SIG-M5 treated with dmso at 0.1 percent for 504 hours (cell line): ENCODE measurements at regions not wholly inside any gene's neighbourhood (a gene's known extent, or its start where the extent isn't known, plus 50 kb on each side); places are given as distances from the start of the nearest gene placed in this dataset.

Experiments used
- DNase-seq: peaks from one replicate; lab custom pipeline; 2025; ENCODE audit not compliant: unreplicated experiment; lab: John Stamatoyannopoulos, UW

DNA sequence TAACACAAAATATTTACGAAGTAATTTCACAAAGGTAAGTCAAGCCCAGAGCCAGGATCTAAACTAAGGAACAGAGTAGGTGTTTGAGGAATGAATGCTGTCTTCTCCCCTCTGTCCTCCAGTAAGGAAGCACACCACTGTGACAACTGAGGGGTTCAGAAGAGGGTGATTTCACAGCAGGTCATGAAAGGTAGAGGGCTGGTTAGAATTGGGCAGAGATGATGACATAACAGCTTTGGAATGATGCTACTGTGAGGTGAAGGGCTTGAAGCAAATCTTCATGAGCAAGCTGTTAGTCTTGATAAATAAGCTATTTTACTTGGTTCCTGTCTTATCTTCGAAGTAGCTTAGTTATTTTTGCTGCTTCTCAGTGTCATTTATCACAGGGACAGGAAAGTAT, 498.6 kb downstream of the FGF9 start:
- DNase-seq: no peak

DNA sequence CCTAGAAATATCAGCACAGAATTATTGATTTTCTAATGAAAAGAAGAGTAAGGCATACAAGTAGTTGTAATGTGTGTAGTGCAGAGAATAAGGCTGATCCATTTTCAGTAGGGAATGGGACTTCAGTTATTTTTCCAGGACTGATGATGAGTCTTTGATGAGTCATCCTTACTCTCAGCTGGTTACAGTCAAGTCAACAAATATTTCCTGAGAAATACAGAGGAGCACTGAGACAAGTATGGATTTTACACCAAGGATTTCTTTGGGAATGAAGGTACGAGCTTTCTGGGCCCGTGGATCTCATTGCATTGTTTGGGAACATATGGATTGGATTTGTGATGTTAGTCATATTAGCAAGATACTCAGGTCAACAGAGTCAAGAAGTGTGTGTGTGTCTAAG, 502.7 kb downstream of the FGF9 start:
- DNase-seq: no peak

DNA sequence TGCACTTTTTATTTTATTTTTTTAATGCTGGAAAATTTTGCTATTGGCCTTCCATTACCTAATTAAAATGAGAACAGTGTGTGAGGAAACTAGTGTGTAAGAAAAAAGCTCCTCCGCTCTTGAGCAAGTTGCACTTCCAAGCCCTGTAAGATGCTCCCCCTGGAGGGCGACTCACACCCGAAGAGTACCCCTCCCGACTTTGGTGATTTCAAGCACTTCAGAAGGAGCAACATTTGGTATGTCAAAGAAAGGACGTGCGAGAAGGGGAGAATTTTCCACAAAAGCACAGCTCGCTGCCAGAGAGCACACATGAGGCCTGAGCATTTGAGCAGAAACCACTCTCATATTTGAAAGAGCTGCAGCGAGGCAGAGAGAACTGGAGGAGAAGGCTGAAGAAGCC, 504.4 kb downstream of the FGF9 start:
- DNase-seq: no peak

DNA sequence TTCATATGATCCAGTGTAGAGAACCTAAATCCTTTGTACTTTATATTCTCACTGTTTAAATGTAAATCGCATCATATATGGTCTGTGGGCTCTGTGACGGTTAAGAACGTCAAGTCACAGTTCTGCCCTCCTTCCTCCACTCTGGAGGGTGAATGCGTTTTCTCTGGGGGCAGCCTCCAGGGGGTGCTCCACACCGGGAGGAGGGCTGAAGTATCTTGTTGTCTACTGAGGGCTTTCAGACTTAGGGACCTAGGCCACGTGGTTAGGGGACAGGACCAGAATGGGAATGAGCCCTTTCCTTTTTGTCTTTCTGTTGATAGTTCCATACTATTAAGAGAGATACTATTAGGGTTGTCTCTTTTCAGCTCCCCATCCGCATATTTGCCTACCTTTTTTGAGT, 504.9 kb downstream of the FGF9 start:
- no peak for DNase-seq

DNA sequence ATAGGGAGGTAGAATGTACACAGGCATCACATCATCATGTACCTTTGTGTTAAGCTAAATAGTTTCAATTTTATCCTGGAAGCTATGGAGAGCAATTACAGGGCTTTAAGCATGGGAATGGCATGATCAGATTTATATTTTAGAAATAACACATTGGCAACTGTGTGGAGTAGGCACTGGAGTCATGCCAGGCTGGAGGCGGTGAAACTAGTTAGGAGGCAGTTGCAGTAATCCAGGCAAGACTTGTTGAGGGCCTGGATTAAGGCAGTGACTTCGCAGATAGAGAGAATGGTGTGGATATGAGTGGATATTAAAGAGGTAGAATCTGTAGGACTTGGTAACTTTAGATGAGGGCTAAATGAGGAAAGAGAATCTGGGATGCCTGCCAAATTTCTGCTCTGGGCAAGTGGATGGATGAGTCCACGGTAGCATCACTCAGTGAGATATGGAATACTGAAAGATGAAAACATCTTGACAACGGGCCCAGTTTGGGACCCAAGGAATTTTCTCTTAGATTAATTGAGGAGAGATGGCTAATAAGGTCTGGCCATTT, 506.2 kb downstream of the FGF9 start:
- no peak for DNase-seq

DNA sequence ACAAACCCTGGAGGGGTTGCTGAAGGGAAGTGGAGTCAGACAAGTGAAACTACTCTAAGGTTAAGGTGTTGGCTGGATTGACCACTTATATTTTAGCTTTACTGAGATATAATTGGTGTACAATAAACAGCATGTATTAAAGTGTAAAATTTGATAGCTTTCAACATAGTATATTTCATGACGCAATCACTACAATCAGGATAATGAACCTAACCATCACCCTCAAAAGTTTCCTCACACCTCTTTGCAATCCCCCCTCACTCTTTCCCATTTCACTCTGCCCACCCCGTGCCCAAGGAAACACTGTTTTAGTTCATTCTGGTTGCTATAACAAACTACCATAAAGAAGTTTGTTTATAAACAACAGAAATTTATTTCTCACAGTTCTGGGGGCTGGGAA, 508.0 kb downstream of the FGF9 start:
- no peak for DNase-seq

DNA sequence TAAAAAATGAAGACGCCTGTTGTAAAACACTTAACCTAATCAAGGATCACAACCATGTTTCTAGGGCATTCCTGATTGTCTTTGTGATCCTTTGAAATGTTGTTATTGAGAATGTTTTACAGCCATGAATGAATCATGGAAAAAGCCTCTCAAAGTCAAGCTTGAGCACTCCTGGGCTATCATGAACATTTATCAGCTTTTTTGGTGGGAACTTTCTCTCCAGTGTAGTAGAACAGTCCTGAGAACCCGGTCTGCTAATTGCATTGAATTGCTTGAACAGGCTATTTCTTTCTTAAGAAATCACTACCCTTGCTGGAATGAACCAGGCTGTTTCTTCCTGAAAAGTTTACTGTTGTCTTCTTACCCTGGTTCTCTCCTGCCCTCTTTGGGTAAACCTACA, 516.5 kb downstream of the FGF9 start:
- DNase-seq: no peak

DNA sequence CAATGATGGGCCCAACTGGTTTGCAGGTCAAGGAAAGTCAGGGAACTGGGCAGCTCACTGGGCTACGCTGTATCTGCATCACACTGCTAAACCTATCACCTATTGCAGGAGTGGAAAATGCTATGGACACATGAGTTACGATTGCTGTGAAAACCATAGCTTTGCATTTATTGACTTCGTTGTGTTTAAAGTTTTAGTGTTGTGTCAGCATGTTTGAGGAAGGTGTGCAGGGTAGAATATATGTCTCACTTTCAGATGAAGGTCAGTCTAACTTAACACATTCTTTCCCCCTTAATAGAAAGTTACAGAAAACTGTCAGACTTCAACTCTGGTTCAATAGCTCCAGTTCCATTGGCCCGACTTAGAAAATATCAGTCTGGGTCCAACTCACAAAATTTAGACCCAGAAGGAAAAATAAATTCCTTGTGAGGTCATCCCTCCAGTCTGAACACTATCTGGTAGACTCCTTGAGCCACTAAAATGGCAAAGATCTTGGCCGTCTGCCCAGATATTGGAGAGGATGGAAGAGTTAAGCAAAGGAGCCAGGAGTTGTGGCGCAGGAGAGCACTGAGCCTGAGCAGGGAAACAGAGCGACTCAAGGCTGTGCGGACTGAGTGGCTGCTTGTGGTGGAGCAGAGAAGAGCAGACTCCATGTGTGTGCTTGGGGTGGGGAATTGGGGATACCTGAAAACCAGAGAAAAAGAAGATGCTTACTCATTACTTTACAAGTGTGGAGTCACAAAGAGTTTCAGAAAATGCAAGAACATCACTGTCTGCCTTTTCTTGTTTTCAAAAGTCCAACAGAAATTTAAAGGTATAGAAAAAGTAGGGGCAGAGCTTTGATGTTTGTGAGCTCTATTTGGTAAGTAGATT, 518.5 kb downstream of the FGF9 start:
- DNase-seq: no peak

DNA sequence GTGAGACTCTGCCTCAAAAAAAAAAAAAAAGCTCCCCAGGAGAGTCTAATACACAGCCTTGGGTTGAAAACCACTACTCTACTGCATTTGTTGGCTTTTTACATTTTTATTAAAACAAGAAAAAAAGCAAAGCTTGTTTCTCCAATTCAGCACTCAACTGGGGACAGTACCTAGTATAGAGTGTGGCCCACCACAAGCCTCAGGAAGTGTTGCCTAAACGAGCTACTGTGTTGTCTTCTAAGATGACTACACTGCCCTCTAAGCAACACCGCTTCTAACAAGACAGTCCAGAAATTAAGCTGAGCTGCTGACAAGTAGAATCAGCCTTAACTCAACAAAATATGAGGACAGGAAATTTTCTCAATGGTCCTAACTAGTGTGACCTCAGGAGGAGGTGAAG, 522.2 kb downstream of the FGF9 start:
- no peak for DNase-seq

DNA sequence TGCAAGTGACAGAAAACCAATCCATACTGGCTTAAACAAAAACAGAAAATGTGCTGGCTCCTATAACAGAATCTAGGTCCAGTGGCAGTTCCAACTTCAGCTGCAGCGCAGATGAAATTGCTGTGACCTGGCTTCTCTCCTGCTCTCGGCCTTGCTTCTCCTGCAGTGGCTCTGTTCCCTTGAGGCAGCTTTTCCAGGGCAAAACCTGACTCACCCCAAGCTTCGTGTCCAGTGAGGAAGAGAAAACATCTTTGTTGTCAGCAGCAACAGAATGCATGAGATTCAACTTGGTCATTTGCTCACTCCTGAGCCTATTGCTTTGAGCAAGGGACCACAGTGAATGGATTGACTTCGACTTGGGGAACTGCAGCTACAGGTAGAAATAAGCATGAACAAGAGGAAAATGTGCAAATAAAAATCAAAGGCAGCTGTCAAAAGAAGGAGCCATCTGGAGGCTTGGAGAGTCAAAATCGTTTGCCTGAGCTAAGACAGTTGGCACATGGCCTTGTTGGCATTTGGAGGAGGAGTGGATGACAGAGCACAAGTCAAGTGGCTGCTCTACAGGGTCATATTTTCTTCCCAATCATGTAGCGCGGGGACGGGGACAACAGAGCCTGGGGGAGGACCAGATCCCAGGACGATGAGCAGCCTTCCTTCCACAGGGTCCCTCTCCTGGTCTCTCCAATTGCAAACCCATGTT, 523.4 kb downstream of the FGF9 start:
- DNase-seq: no peak

DNA sequence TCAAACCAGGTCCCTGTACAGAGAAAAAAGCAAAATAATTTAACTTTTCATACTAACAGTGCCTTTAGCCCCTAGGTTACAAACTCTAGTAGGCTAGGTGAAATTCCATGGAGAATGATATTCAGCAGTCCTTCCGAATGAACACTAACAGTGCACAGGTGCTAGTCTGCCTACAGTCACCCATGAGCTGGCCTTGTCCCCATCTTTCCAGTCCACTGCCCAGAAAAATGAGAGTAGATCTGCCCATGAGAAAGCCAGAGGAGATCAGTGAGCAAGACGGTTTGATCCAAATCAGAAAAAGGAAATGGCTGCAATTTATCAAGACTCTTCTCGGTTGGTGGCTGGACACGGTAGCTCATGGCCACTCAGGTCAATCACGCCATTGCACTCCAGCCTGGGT, 524.9 kb downstream of the FGF9 start:
- no peak for DNase-seq

DNA sequence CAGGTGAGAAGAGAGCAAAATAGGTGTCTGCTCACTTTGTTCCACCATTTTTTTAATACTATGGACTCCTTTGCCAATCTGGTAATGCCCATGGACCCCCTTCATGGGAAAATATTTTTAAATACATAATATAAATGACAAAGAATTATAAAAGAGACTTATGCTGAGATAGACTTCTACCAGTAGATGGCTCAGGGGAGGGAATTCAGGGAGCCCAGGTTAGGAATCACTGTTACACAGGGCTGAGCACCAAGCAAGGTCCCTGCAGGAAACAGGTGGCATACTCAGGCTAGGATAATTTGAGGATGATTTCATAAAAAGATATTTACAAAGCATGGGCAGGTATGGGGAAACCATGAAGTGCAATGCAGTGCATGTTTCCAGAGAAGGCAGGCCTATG, 525.9 kb downstream of the FGF9 start:
- no peak for DNase-seq

DNA sequence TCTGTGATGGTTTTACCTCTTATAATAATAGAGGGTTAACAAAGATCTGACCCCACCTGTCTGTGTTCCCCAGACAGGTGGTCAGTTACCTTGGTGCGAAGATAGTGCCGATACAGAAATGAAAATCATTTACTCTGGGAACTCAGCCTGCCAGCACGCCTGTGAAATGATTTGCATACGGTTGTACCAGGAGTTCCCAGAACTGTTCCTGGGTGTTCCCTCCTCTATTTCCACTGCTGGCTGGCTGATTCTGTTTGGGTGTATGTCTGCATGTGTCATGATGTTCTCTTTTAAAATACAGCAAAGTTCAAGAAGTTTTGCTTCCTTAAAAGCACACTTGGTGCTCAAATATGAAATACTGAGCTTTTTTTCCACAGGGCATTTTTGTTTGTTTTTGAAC, 527.1 kb downstream of the FGF9 start:
- no peak for DNase-seq

DNA sequence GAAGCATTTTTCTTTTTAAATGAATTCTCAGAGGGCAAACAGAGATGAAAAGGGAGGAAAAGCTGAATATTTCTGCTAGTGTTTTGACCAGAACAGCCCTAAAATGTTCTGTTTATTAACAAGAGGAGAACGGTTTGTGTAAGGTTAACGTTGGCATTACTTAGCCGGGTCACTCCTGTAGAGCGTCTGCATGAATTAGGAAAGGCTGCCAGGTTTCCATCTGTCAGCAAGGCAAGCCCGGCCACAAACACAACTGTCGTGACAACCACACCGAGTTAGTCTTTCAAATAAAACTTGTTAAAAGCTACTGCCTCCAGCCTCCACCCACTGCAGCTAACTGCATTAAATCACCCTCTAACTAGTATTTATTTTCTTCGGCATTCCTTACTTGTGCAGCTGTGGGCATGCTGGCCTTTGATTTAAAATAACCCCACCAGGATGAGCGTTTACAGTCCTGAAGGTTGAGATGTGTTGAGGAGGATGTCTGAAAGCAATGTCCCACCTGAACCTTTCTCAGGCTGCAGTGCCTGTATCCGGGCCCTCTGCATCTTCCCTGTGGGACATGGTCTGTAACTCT, 527.9 kb downstream of the FGF9 start:
- DNase-seq: no peak

DNA sequence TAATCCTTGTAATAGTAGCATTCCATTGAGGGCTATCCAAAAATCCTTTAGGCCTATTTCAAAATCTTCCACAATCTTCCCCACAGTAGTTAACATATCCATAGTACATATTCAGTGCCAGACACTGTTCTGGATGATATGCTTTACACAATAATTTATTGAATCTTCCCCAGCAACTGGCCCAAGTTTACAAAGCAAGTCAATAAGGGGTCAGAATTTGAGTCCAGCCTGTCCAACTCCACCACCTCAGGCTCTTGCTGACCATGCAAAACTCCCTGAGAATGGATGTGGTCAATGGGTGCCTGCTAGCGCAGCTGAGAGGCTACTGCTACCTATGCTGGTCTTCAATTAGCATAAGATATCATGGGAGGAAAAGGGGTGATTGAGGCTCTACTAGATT, 529.6 kb downstream of the FGF9 start:
- no peak for DNase-seq

DNA sequence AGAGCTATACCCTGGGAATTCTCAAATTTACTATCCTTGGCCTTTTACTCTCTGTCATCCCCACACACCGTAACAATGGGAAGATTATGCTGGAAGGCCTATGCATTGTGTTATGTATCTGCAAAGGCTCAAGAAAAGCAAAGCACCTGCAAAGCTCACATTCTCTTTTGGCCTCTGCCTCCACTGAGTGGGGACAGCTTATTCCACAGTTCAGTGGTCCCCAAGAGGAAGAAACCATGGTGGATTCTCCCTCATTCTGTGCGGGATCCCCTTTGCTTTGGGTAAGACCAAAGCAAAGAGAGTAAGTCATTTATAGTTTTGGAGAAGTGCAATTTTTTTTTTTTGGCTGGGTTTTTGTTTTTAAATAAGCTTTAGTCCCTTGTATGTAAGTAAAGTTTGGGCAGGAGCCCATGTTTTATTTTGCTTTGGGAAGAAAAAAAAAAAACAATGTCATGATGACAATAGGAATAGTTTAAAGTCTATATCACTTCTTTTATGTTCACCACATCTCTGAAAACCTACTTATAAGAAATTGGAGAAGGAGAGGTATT, 530.6 kb downstream of the FGF9 start:
- DNase-seq: no peak

DNA sequence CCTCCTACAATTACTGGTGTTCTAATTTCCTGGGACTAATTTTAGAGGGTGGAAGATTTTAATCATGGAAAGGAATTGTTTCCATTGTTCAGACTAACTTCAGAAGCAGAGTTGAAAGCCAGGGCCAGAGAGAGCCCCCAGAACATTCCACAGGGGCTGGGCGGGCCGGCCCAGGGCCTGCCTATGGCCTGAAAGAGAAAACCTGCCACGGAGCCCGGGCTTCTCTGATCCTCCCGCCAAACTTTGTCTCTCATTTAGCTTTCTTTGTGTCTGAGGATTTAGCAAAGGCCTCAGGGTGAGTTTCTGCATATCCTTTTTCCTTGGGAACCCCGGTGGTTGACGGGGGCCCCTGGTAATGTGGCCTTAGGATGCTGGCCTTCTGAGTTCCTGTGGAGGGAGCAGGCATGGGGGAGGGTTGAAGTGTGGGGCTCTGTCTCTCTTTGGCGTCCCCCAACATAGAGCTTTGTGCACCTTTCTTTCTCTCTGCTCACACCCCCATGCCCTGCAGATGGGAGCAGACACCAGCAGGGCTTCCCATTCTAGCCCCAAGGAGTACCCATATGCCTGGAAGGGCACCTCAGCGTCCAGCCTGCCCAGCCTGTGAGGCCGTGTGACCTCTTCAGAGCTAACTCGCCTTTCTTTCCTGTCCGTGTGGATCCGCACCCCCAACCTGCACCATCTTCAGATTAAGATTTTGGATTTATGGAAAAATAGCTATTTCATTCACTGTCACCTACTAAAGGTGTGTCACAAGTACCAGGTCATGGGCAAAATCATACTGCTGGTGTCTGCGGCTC, 539.5 kb downstream of the FGF9 start:
- DNase-seq: no peak

DNA sequence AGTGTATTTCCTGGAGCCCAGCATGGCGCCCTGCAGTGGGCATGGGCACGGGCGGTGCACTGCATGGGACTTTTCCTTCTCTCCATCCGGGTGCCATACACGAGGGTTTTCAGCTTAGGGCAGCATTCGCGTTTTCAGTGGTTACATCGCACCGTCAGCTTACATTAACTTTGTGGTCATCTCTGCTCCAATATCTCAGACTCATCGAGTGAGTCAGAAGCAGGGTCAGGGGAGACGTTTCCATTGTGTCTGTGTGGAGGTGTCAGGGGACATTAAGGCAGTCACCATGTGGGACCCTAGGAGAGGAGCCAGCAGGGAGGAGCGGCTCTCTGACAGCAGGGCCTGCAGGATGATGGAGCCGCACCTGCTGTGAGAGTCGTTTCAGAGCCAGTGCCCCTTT, 541.0 kb downstream of the FGF9 start:
- no peak for DNase-seq

DNA sequence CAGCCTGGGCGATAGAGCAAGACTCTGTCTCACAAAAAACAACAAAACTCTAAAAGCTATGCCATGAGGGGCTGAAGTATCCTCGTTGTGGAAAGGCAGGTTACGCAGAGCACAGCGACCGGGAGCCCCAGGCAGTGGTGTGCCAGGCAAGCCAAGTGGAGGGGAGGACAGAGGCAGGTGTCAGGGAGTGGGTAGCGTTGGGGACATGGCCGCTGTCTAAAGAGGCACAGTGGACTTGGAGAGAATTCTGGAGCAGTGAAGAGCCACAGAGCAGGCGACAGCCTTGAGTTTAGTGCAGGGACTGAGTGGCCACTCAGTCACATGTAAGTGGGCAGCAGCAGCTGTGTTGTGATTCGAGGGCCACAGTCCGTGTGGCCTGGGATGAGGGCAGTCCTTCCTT, 541.7 kb downstream of the FGF9 start:
- DNase-seq: no peak

DNA sequence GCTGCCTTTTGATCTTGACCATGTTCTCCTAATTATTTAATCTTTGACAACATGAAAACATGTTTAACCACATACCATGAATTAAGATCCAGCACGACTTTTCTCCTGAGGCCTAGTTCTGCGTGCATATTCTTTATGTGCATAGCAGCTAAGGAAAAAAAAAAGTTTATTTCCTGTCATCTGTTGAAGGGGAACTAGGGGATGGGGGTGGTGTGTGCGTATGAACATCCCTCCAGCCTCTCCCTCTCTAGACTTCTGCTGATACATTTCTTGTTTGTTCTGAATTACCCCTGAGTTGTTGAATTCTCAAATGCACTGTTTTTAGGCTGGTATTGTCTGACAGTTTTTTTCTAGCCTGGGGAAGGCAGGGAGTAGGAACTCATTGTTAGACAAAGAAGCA, 543.3 kb downstream of the FGF9 start:
- DNase-seq: no peak

DNA sequence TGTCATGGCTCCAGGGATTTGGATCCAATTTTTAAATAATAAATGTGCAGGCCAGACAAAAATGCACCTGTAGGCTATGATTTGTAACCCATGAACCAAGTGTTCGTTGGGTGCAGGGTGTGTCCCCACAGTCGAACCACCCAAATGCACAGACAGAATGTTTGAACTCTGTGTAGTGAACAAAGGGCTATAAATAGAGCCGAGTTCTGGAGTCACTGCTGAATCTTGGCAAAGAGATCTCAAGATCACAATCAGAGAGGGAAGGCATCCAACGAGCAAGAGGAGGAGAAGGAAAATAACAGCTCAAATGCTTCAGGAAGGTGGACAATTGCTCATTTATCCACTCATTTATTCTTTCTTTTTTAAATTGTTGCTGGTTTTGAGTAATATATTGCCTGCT, 547.9 kb downstream of the FGF9 start:
- DNase-seq: no peak
